Esophagus squamous epithelium (tissue), 4 donors: ENCODE measurements at regions not wholly inside any gene's neighbourhood (a gene's known extent, or its start where the extent isn't known, plus 50 kb on each side); places are given as distances from the start of the nearest gene placed in this dataset.

Experiments used
- CTCF ChIP-seq, 6 experiments: fragments of 450-650 bp in 4 of 6; fragments of 200-600 bp in 2 of 6; sonication (generic) in 2 of 6; IDR thresholded peaks; one replicate each; pipeline ENCODE4 v1.5.1; 2016 to 2019; ENCODE audit warnings: antibody characterized with exemption in 6 of 6, mild to moderate bottlenecking in 4 of 6, moderate library complexity in 4 of 6
- POLR2A ChIP-seq, 4 donors: fragments of 450-650 bp; IDR thresholded peaks; one replicate each; pipeline ENCODE4 v1.6.1; 2017; ENCODE audit warnings: antibody characterized with exemption in 4 of 4, mild to moderate bottlenecking in 4 of 4, moderate library complexity in 3 of 4

GRCh38 chr1:163652441-163652840, 330.7 kb downstream of the NUF2 start:
- TF ChIP-seq POLR2A (IDR thresholded peaks at IDR 0.05) (no peak), CTCF (IDR thresholded peaks at IDR 0.05) (no peak)
